DOHH2 (cell line): ENCODE measurements at regions not wholly inside any gene's neighbourhood (a gene's known extent, or its start where the extent isn't known, plus 50 kb on each side); places are given as distances from the start of the nearest gene placed in this dataset.

ENCODE experiments used
- H3F3A ChIP-seq: fragments of 200-600 bp; sonication (generic), shearing (Covaris generic); 2 replicates; pipeline ENCODE4 v1.6.0; 2016; ENCODE audit warnings: antibody characterized with exemption, mild to moderate bottlenecking; ENCODE audit not compliant: control insufficient read depth, insufficient read depth
- H3K27ac ChIP-seq: fragments of 200-600 bp; sonication (generic); 2 replicates; pipeline ENCODE4 v1.5.1; 2014; ENCODE audit warnings: low read depth, mild to moderate bottlenecking, low read length, moderate library complexity
- H3K27me3 ChIP-seq: fragments of 200-600 bp; sonication (generic); 2 replicates; pipeline ENCODE4 v1.6.1; 2014; ENCODE audit warnings: mild to moderate bottlenecking, low read length, mixed read lengths; ENCODE audit not compliant: control insufficient read depth
- H3K36me3 ChIP-seq: fragments of 200-600 bp; sonication (generic); 2 replicates; pipeline ENCODE4 v1.6.1; 2014; ENCODE audit warnings: mild to moderate bottlenecking, low read length, moderate library complexity, mixed read lengths; ENCODE audit not compliant: control insufficient read depth
- H3K4me1 ChIP-seq: fragments of 200-600 bp; sonication (generic); 2 replicates; pipeline ENCODE4 v1.6.1; 2014; ENCODE audit warnings: mild to moderate bottlenecking, low read length, mixed read lengths; ENCODE audit not compliant: control insufficient read depth
- H3K4me2 ChIP-seq: fragments of 200-600 bp; sonication (generic); 2 replicates; pipeline ENCODE4 v1.6.0; 2014; ENCODE audit warnings: mild to moderate bottlenecking, low read length, moderate library complexity
- H3K4me3 ChIP-seq: fragments of 200-600 bp; sonication (generic); 2 replicates; pipeline ENCODE4 v1.5.1; 2014; ENCODE audit warnings: mild to moderate bottlenecking, low read length, mixed read lengths
- H3K79me2 ChIP-seq: fragments of 200-600 bp; sonication (generic); 2 replicates; pipeline ENCODE4 v1.6.1; 2014; ENCODE audit warnings: mild to moderate bottlenecking, low read length, mixed read lengths; ENCODE audit not compliant: control insufficient read depth
- H3K9me2 ChIP-seq: fragments of 200-600 bp; sonication (generic); replicated peaks from 2 replicates; pipeline ENCODE4 v1.6.1; 2014; ENCODE audit warnings: mild to moderate bottlenecking, low read length, mixed read lengths; ENCODE audit not compliant: control insufficient read depth
- H3K9me3 ChIP-seq: fragments of 200-600 bp; sonication (generic); 2 replicates; pipeline ENCODE4 v1.6.1; 2014; ENCODE audit warnings: antibody characterized with exemption, low read length, mixed read lengths; ENCODE audit not compliant: control insufficient read depth, insufficient read depth
- H4K20me1 ChIP-seq: fragments of 200-600 bp; sonication (generic); 2 replicates; pipeline ENCODE4 v1.6.0; 2014; ENCODE audit warnings: low read depth, mild to moderate bottlenecking, antibody characterized with exemption, low read length, moderate library complexity; ENCODE audit not compliant: control insufficient read depth, insufficient read depth
- EZH2phosphoT487 ChIP-seq: fragments of 200-600 bp; sonication (generic); IDR thresholded peaks from 2 replicates; pipeline ENCODE4 v1.6.1; 2017; ENCODE audit warnings: borderline replicate concordance, mild to moderate bottlenecking, antibody characterized with exemption, low read length, moderate library complexity, mixed read lengths
- TF ChIP-seq, protein P1 (sequence below): fragments of 200-600 bp; sonication (generic); IDR thresholded peaks from one replicate; pipeline ENCODE4 v1.5.1; 2014; ENCODE audit warnings: antibody characterized with exemption, mild to moderate bottlenecking, low read depth, low read length; ENCODE audit not compliant: poor library complexity, severe bottlenecking

- Histone ChIP-seq H3K27me3 (no peaks in the 10 kb centered on the region), H3K27ac (no peak overlapping the region), H3K36me3 (no peaks in the 10 kb centered on the region), H3K9me3 (no peaks in the 10 kb centered on the region), H3F3A (no peaks in the 10 kb centered on the region), H4K20me1 (no peaks in the 10 kb centered on the region), H3K79me2 (no peaks in the 10 kb centered on the region), H3K4me1 (no peaks in the 10 kb centered on the region), H3K4me3 (no peak overlapping the region), H3K4me2 (no peak overlapping the region), H3K9me2 (no peaks in the 10 kb centered on the region)
- TF ChIP-seq EZH2phosphoT487 = no peak
- TF ChIP-seq, protein P1, sequence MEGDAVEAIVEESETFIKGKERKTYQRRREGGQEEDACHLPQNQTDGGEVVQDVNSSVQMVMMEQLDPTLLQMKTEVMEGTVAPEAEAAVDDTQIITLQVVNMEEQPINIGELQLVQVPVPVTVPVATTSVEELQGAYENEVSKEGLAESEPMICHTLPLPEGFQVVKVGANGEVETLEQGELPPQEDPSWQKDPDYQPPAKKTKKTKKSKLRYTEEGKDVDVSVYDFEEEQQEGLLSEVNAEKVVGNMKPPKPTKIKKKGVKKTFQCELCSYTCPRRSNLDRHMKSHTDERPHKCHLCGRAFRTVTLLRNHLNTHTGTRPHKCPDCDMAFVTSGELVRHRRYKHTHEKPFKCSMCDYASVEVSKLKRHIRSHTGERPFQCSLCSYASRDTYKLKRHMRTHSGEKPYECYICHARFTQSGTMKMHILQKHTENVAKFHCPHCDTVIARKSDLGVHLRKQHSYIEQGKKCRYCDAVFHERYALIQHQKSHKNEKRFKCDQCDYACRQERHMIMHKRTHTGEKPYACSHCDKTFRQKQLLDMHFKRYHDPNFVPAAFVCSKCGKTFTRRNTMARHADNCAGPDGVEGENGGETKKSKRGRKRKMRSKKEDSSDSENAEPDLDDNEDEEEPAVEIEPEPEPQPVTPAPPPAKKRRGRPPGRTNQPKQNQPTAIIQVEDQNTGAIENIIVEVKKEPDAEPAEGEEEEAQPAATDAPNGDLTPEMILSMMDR = no peak
Measured at GRCh38 chr1:208644401-208645160, 400.4 kb upstream of the PLXNA2 start.

DNA sequence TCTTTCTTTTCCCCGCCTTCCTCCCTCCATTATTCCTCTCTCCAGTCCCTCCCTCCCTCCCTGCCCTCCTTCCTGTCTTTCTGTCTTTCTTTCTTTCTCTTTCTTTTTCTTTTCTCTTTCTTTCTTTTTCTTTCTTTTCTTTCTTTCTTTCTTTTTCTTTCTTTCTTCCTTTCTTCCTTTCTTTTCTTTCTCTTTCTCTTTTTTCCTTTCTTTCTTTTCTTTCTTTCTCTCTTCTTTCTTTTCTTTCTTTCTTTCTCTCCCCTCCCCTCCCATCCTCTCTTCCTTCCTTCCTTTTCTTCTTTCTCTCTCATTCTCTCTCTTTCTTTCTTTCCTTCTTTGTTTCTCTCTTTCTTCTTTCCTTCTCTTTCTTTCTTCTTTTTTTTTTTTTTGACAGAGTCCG lies 402.2 kb upstream of the PLXNA2 start:
- no peaks in the 10 kb centered on the region for H3K9me2 ChIP-seq
- no peaks in the 10 kb centered on the region for H3K27me3 ChIP-seq
- no peak overlapping the region for H3K4me3 ChIP-seq
- no peaks in the 10 kb centered on the region for H3K4me1 ChIP-seq
- H3K9me3 ChIP-seq = no peaks in the 10 kb centered on the region
- TF ChIP-seq, protein P1 = no peak
- TF ChIP-seq EZH2phosphoT487 = no peak
- H3K36me3 ChIP-seq = no peaks in the 10 kb centered on the region
- H3F3A ChIP-seq = no peaks in the 10 kb centered on the region
- H3K27ac ChIP-seq = no peak overlapping the region
- H3K4me2 ChIP-seq = no peak overlapping the region
- no peaks in the 10 kb centered on the region for H3K79me2 ChIP-seq
- H4K20me1 ChIP-seq = no peaks in the 10 kb centered on the region

DNA sequence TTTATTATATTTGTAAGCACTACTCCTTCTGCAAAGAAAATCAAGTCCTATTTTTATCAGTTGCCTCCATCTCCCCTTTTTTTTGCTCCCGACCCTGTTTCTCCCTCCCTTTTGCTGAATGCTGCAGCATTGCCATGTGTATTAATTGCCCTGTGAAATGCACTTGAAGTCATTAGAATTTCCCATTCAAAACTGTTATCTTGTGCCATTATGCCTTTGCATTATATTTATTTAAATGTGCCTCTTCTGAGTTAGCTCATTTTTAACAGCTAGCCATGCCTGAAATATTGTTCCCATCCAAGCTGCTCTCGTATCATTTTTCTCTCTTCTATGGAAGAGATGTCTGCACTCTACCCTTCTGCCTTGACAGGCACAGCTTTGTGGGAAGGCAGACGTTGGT lies 404.0 kb upstream of the PLXNA2 start:
- H3K79me2 ChIP-seq = no peaks in the 10 kb centered on the region
- H3F3A ChIP-seq = no peaks in the 10 kb centered on the region
- H4K20me1 ChIP-seq = no peaks in the 10 kb centered on the region
- H3K4me3 ChIP-seq = no peak overlapping the region
- no peaks in the 10 kb centered on the region for H3K4me1 ChIP-seq
- no peak overlapping the region for H3K4me2 ChIP-seq
- H3K9me2 ChIP-seq = no peaks in the 10 kb centered on the region
- H3K9me3 ChIP-seq = no peaks in the 10 kb centered on the region
- H3K36me3 ChIP-seq = no peaks in the 10 kb centered on the region
- TF ChIP-seq EZH2phosphoT487 = no peak
- TF ChIP-seq, protein P1 = no peak
- H3K27ac ChIP-seq = no peak overlapping the region
- H3K27me3 ChIP-seq = no peaks in the 10 kb centered on the region
